GM12865 (cell line): ENCODE measurements at regions not wholly inside any gene's neighbourhood (a gene's known extent, or its start where the extent isn't known, plus 50 kb on each side); places are given as distances from the start of the nearest gene placed in this dataset.

ENCODE experiments used
- DNase-seq: peaks from one replicate; pipeline ENCODE4 v3.0.0; 2010; ENCODE audit warnings: low read depth
- H3K4me3 ChIP-seq: 2 replicates; pipeline ENCODE4 v1.5.1; 2011; ENCODE audit warnings: mild to moderate bottlenecking, low read depth, low read length, control low read depth
- CTCF ChIP-seq: IDR thresholded peaks from 2 replicates; pipeline ENCODE4 v1.5.1; 2011; ENCODE audit warnings: low read length, control low read depth, low read depth, inconsistent platforms; ENCODE audit not compliant: insufficient read depth; ENCODE audit errors: missing control alignments

DNA sequence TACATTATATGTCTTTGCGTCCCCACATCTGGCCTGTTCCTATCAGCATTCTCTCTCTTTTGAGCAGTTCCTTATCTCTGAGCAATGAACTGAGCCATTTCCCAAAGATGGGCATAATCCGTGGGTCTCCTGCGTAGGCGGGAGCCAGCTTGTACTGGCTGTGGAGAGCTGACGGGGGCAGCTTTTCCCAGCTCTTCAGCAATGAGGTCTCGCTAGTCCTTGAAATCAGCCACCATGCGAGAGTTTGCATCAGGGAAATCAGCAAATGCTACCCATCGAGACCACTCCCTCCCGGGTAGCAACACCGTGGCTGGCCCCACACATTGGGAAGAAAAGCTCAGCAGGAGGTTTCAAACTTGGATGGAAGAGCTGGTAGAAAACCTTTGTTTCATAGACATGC lies 51.9 kb upstream of the FAM180A start:
- DNase-seq = no peak
- no peak for TF ChIP-seq CTCF
- no peak overlapping the region for H3K4me3 ChIP-seq

DNA sequence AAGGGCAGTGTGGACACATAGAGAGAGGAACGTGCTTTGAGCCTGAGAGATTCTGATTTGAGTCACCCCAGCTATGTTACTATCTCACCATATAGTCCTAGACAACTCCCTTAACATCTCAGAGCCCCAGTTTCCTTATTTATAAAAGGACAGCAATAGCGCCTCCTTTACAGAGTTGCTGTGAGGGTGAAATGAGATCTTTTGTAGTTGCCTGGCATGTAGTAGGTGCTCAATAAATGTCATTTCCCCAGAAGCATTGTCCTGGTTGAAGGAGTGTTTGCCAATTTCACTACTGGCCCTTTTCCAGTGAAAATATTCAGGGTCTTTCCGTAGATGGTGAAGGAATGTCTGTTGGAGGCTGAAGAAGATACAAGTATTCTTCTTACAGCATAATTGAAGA lies 51.3 kb upstream of the FAM180A start:
- TF ChIP-seq CTCF = no peak
- DNase-seq = no peak
- H3K4me3 ChIP-seq = no peak overlapping the region
